NCI-H1092 treated with DMSO at 0.1 percent for 48 hours (cell line): ENCODE measurements at regions not wholly inside any gene's neighbourhood (a gene's known extent, or its start where the extent isn't known, plus 50 kb on each side); places are given as distances from the start of the nearest gene placed in this dataset.

Experiments
- DNase-seq: peaks from one replicate; lab custom pipeline; 2025; lab: John Stamatoyannopoulos, UW

GRCh38 chr11:43575913-43576310 lies 104.6 kb upstream of the HSD17B12 start:
- DNase-seq = no peak

GRCh38 chr11:43576320-43576802 lies 104.2 kb upstream of the HSD17B12 start:
- no peak for DNase-seq

- DNase-seq = no peak
These were observed 103.6 kb upstream of the HSD17B12 start for GRCh38 chr11:43576803-43577521.

GRCh38 chr11:43577566-43578264 lies 102.8 kb upstream of the HSD17B12 start:
- DNase-seq = no peak

GRCh38 chr11:43578346-43579170 lies 102.0 kb upstream of the HSD17B12 start:
- DNase-seq = no peak

GRCh38 chr11:43579171-43579918 lies 101.2 kb upstream of the HSD17B12 start:
- no peak for DNase-seq

GRCh38 chr11:43579919-43580276 lies 100.6 kb upstream of the HSD17B12 start:
- DNase-seq = no peak

- no peak for DNase-seq
These were observed 99.7 kb upstream of the HSD17B12 start for GRCh38 chr11:43580735-43581369.

GRCh38 chr11:43581370-43582023 lies 99.0 kb upstream of the HSD17B12 start:
- DNase-seq = no peak

- DNase-seq = no peak
These were observed 98.3 kb upstream of the HSD17B12 start for GRCh38 chr11:43582024-43582862.

- DNase-seq = no peak
These were observed 97.6 kb upstream of the HSD17B12 start for GRCh38 chr11:43582863-43583462.

- DNase-seq = no peak
These were observed 97.0 kb upstream of the HSD17B12 start for GRCh38 chr11:43583548-43583947.

GRCh38 chr11:43585877-43586608 lies 94.5 kb upstream of the HSD17B12 start:
- DNase-seq = no peak

GRCh38 chr11:43589601-43590250 lies 90.8 kb upstream of the HSD17B12 start:
- DNase-seq = no peak

- DNase-seq = no peak
These were observed 79.0 kb upstream of the HSD17B12 start for GRCh38 chr11:43601511-43601910.

- DNase-seq = no peak
These were observed 77.9 kb upstream of the HSD17B12 start for GRCh38 chr11:43602670-43603069.

- DNase-seq = no peak
These were observed 66.3 kb upstream of the HSD17B12 start for GRCh38 chr11:43614214-43614613.

GRCh38 chr11:43619863-43620505 lies 60.6 kb upstream of the HSD17B12 start:
- DNase-seq = no peak
